NB4 (cell line): ENCODE measurements at regions not wholly inside any gene's neighbourhood (a gene's known extent, or its start where the extent isn't known, plus 50 kb on each side); places are given as distances from the start of the nearest gene placed in this dataset.

ENCODE experiments used
- CTCF ChIP-seq: IDR thresholded peaks from one replicate; pipeline ENCODE4 v1.5.1; 2012; ENCODE audit warnings: low read depth, low read length
- MAX ChIP-seq: IDR thresholded peaks from 2 replicates; pipeline ENCODE4 v1.6.1; 2011; ENCODE audit warnings: low read depth, low read length
- MYC ChIP-seq: IDR thresholded peaks from 2 replicates; pipeline ENCODE4 v1.6.1; 2011; ENCODE audit warnings: low read depth, low read length
- POLR2A ChIP-seq: IDR thresholded peaks from 2 replicates; pipeline ENCODE4 v1.6.1; 2011; ENCODE audit warnings: mild to moderate bottlenecking; ENCODE audit not compliant: insufficient read length; ENCODE audit errors: extremely low read depth

GRCh38 chr9:117548556-117548955, 133.7 kb upstream of the ASTN2 start:
- TF ChIP-seq MAX (no peak), POLR2A (no peak), CTCF (no peak), MYC (no peak)
